Stomach (tissue), 8 donors: ENCODE measurements at regions not wholly inside any gene's neighbourhood (a gene's known extent, or its start where the extent isn't known, plus 50 kb on each side); places are given as distances from the start of the nearest gene placed in this dataset.

Source experiments
- DNase-seq, 2 donors: peaks; one replicate each; pipeline versions ENCODE4 v3.0.0 to v3.0.0-alpha.2; 2013 to 2019
- H3K27ac ChIP-seq, 5 donors: fragments of 200-600 bp in 4 of 5; sonication (generic) in 4 of 5; one replicate each; pipeline ENCODE4 v1.5.1; 2013 to 2019; ENCODE audit warnings: mild to moderate bottlenecking in 1 of 5, moderate library complexity in 1 of 5
- H3K27me3 ChIP-seq, 3 donors: fragments of 200-600 bp; sonication (generic); one replicate each; pipeline ENCODE4 v1.5.1; 2017 to 2019; ENCODE audit warnings: mixed run types in 1 of 3
- H3K36me3 ChIP-seq, 4 donors: fragments of 200-600 bp; sonication (generic); 1 replicate in 3 of 4; 2 replicates in 1 of 4; pipeline ENCODE4 v1.5.1; 2016 to 2019
- H3K4me1 ChIP-seq, 4 donors: fragments of 200-600 bp; sonication (generic); one replicate each; pipeline ENCODE4 v1.5.1; 2016 to 2019
- H3K4me3 ChIP-seq, 4 donors: fragments of 200-600 bp; sonication (generic) in 3 of 4; one replicate each; pipeline ENCODE4 v1.5.1; 2016 to 2019; ENCODE audit warnings: mild to moderate bottlenecking in 1 of 4
- H3K9me3 ChIP-seq, 4 donors: fragments of 200-600 bp; sonication (generic); one replicate each; pipeline ENCODE4 v1.5.1; 2016 to 2019
- EP300 ChIP-seq: sonication (generic); formaldehyde crosslinking; IDR thresholded peaks from one replicate; pipeline ENCODE4 v1.6.1; 2017; ENCODE audit warnings: antibody characterized with exemption
- POLR2A ChIP-seq, 4 donors: fragments of 450-650 bp; IDR thresholded peaks; one replicate each; pipeline ENCODE4 v1.6.1; 2016; ENCODE audit warnings: antibody characterized with exemption in 4 of 4, control low read depth in 2 of 4, mild to moderate bottlenecking in 1 of 4, moderate library complexity in 1 of 4
- POLR2AphosphoS5 ChIP-seq, 3 donors: sonication (generic); formaldehyde crosslinking; IDR thresholded peaks; one replicate each; pipeline ENCODE4 v1.6.1; 2016; ENCODE audit warnings: antibody characterized with exemption in 3 of 3
- whole genome bisulfite sequencing, 5 donors: extraction: QIAGEN DNeasy Blood & Tissue Kit in 3 of 5; methylation state at CpG; one replicate each; pipeline versions ENCODE4 v1.1.5 to v1.1.7; 2013 to 2018; 5-methylcytosine and 5-hydroxymethylcytosine counted together
- intact Hi-C: fragments of 100-400 bp; cut with DNase I; formaldehyde crosslinking; loops from one replicate; pipeline ENCODE4 v1.15.1; 2023; ENCODE audit warnings: low total_unique reads
- TF ChIP-seq, protein P1 (sequence below), 7 experiments: fragments of 450-650 bp in 4 of 7; fragments of 200-600 bp in 3 of 7; sonication (generic) in 3 of 7; IDR thresholded peaks; one replicate each; pipeline ENCODE4 v1.5.1; 2016 to 2019; ENCODE audit warnings: antibody characterized with exemption in 7 of 7, control low read depth in 2 of 7, mild to moderate bottlenecking in 1 of 7
- donor health status: healthy with polysubstance abuse.
- donor health status: Bipolar disorder and iron deficiency.
- donor health status: healthy.

GRCh38 chr3:159668461-159668860, 320.2 kb upstream of the IL12A start:
- Histone ChIP-seq H3K27me3 (no peaks in the 10 kb centered on the region), H3K27ac (no peak overlapping the region), H3K4me1 (peaks cover 0 to 13% (median 4%) of the 10 kb centered on the region in 4 donors), H3K9me3 (no peaks in the 10 kb centered on the region), H3K4me3 (no peak overlapping the region), H3K36me3 (no peaks in the 10 kb centered on the region)
- no peak for DNase-seq
- intact Hi-C loops = no loop called here
- 85 to 91% (median 90%) methylated on average over 3 of the region's 3 CpGs for WGBS, 5 donors
- TF ChIP-seq POLR2AphosphoS5 (IDR thresholded peaks at IDR 0.05) (no peak), EP300 (no peak), POLR2A (IDR thresholded peaks at IDR 0.05) (no peak)
- TF ChIP-seq, protein P1, sequence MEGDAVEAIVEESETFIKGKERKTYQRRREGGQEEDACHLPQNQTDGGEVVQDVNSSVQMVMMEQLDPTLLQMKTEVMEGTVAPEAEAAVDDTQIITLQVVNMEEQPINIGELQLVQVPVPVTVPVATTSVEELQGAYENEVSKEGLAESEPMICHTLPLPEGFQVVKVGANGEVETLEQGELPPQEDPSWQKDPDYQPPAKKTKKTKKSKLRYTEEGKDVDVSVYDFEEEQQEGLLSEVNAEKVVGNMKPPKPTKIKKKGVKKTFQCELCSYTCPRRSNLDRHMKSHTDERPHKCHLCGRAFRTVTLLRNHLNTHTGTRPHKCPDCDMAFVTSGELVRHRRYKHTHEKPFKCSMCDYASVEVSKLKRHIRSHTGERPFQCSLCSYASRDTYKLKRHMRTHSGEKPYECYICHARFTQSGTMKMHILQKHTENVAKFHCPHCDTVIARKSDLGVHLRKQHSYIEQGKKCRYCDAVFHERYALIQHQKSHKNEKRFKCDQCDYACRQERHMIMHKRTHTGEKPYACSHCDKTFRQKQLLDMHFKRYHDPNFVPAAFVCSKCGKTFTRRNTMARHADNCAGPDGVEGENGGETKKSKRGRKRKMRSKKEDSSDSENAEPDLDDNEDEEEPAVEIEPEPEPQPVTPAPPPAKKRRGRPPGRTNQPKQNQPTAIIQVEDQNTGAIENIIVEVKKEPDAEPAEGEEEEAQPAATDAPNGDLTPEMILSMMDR (IDR thresholded peaks at IDR 0.05) = no peak

DNA sequence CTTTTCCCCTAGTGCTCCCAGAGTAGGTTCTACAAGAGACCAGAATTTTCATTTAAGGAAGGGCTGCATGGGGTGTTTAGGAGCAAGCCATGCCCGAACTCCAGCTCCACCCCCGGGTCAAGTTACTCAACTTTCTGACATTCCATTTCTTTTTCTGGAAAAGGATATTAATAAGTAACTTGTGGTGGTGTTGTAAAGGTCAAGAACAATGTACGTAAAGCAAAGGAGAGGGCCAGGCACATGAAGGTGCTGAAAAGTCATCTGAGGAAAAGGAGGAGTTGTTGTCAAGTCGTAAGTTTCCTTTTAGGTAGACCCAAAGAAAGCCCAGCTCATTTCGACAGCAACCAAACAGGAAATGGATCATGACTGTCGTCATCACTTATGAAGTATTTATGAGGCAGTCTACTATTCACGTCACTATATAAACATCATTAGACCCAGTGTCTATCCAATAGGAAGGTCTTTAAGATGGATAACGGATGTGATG, 319.6 kb upstream of the IL12A start:
- DNase-seq = peak in 1 of 2 donors; percentile 57
- TF ChIP-seq POLR2AphosphoS5 (IDR thresholded peaks at IDR 0.05) = no peak
- TF ChIP-seq EP300 = no peak
- TF ChIP-seq, protein P1 (IDR thresholded peaks at IDR 0.05) = no peak
- TF ChIP-seq POLR2A (IDR thresholded peaks at IDR 0.05) = no peak
- Histone ChIP-seq H3K4me3 (no peak overlapping the region), H3K27me3 (no peaks in the 10 kb centered on the region), H3K27ac (peak overlapping the region in 3 of 5 donors; percentile 4 to 22 (median 7)), H3K9me3 (no peaks in the 10 kb centered on the region), H3K4me1 (peaks cover 0 to 13% (median 4%) of the 10 kb centered on the region in 4 donors), H3K36me3 (no peaks in the 10 kb centered on the region)
- 32 to 44% (median 38%) methylated on average over 8 of the region's 8 CpGs for WGBS, 5 donors
- intact Hi-C loops = no loop called here

DNA sequence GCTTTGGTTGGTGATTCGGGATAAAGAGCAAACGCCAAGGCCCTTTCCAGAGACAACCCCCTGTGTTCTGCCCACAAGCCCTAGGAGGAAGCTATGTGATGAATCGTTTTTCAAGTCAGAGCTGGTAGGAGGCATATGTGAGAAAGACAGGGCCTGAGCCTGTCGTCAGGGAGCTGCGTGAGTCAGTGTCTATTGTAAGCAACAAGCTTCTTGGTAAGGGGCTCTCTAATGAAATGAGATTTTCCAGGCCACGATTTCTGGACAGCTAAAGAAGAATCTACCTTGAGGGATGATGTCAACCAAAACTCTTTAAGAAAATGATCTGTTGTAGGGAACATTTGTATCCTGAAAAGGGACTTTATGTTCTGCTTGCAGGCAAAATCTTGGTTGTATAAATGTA, 318.9 kb upstream of the IL12A start:
- 45 to 58% (median 49%) methylated on average over 6 of the region's 6 CpGs for WGBS, 5 donors
- H3K4me3 ChIP-seq = no peak overlapping the region
- no peaks in the 10 kb centered on the region for H3K9me3 ChIP-seq
- intact Hi-C loops = no loop called here
- TF ChIP-seq POLR2A (IDR thresholded peaks at IDR 0.05) (no peak), EP300 (no peak), POLR2AphosphoS5 (IDR thresholded peaks at IDR 0.05) (no peak)
- TF ChIP-seq, protein P1 (IDR thresholded peaks at IDR 0.05) = no peak
- no peaks in the 10 kb centered on the region for H3K27me3 ChIP-seq
- peak overlapping the region in 4 of 5 donors; percentile 4 to 24 (median 14) for H3K27ac ChIP-seq
- H3K4me1 ChIP-seq = peaks cover 0 to 13% (median 4%) of the 10 kb centered on the region in 4 donors
- peak in 1 of 2 donors; percentile 40 for DNase-seq
- H3K36me3 ChIP-seq = no peaks in the 10 kb centered on the region

GRCh38 chr3:159672728-159673688, 315.6 kb upstream of the IL12A start:
- intact Hi-C loops = no loop called here
- 88 to 95% (median 91%) methylated on average over 5 of the region's 5 CpGs for WGBS, 5 donors

More at GRCh38 chr3:159672728-159673688, 315.6 kb upstream of the IL12A start:
- no peaks in the 10 kb centered on the region for H3K27me3 ChIP-seq
- TF ChIP-seq, protein P1 (IDR thresholded peaks at IDR 0.05) = no peak
- TF ChIP-seq POLR2AphosphoS5 (IDR thresholded peaks at IDR 0.05) (no peak), POLR2A (IDR thresholded peaks at IDR 0.05) (no peak), EP300 (no peak)
- no peak overlapping the region for H3K4me3 ChIP-seq
- no peaks in the 10 kb centered on the region for H3K36me3 ChIP-seq
- H3K4me1 ChIP-seq = peaks cover 0 to 13% (median 4%) of the 10 kb centered on the region in 4 donors
- no peak overlapping the region for H3K27ac ChIP-seq
- no peak for DNase-seq
- H3K9me3 ChIP-seq = no peaks in the 10 kb centered on the region
